Breast epithelium (tissue), 3 donors: ENCODE measurements at regions not wholly inside any gene's neighbourhood (a gene's known extent, or its start where the extent isn't known, plus 50 kb on each side); places are given as distances from the start of the nearest gene placed in this dataset.

Experiments
- POLR2A ChIP-seq: fragments of 450-650 bp; IDR thresholded peaks from one replicate; pipeline ENCODE4 v1.6.1; 2016; ENCODE audit warnings: antibody characterized with exemption, mild to moderate bottlenecking, moderate library complexity
- POLR2AphosphoS5 ChIP-seq, 3 donors: sonication (generic); formaldehyde crosslinking; IDR thresholded peaks; one replicate each; pipeline ENCODE4 v1.6.1; 2017; ENCODE audit warnings: antibody characterized with exemption in 3 of 3
- TF ChIP-seq, protein P1 (sequence below), 3 donors: fragments of 450-650 bp; IDR thresholded peaks; one replicate each; pipeline ENCODE4 v1.5.1; 2016 to 2017; ENCODE audit warnings: antibody characterized with exemption in 3 of 3, mild to moderate bottlenecking in 3 of 3, moderate library complexity in 3 of 3

DNA sequence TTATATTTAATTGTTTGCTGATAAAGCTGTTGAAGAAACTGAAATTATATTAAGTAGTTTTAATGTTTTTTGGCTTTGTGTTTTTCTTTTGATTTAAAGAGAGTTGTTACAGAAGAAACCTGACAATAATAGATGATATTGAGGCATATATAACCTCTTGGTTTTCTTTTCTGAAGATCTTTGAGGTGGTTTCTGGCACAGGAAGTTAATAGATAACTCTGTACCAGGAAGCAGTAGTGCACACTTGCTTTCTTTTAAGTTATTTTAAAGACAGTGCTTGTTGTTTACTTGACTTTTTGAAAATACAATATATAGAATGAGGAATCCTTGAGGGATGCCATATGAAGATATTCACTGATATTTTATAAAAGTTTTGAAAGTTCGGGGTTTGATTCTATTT is 209.0 kb upstream of the FBXO33 start:
- TF ChIP-seq POLR2AphosphoS5 (IDR thresholded peaks at IDR 0.05) (no peak), POLR2A (no peak)
- TF ChIP-seq, protein P1, sequence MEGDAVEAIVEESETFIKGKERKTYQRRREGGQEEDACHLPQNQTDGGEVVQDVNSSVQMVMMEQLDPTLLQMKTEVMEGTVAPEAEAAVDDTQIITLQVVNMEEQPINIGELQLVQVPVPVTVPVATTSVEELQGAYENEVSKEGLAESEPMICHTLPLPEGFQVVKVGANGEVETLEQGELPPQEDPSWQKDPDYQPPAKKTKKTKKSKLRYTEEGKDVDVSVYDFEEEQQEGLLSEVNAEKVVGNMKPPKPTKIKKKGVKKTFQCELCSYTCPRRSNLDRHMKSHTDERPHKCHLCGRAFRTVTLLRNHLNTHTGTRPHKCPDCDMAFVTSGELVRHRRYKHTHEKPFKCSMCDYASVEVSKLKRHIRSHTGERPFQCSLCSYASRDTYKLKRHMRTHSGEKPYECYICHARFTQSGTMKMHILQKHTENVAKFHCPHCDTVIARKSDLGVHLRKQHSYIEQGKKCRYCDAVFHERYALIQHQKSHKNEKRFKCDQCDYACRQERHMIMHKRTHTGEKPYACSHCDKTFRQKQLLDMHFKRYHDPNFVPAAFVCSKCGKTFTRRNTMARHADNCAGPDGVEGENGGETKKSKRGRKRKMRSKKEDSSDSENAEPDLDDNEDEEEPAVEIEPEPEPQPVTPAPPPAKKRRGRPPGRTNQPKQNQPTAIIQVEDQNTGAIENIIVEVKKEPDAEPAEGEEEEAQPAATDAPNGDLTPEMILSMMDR (IDR thresholded peaks at IDR 0.05) = no peak
